HEK293 (cell line): ENCODE measurements at regions not wholly inside any gene's neighbourhood (a gene's known extent, or its start where the extent isn't known, plus 50 kb on each side); places are given as distances from the start of the nearest gene placed in this dataset.
A peak's percentile ranks its signal among the peaks of the same experiment; 100 is the strongest.
"Not testable (repeated sequence)": the region's sequence is repeated elsewhere in the genome, so short reads cannot be mapped to it uniquely, and the experiment has no call there.

ENCODE experiments used
- CTCF ChIA-PET: fragments of 350-600 bp; formaldehyde crosslinking; extraction: SDS; loops from one replicate; lab custom pipeline; 2021; ENCODE audit warnings: antibody characterized with exemption; lab: Yijun Ruan, JAX
- POLR2A ChIA-PET: fragments of 300-600 bp; formaldehyde crosslinking; extraction: SDS; loops from one replicate; lab custom pipeline; 2020; ENCODE audit warnings: antibody characterized with exemption, inconsistent platforms; lab: Yijun Ruan, JAX
- H3K27ac ChIP-seq: fragments of 200-500 bp; sonication (Bioruptor generic); 2 replicates; pipeline ENCODE4 v1.5.1; 2014; ENCODE audit warnings: low read depth, low read length, control low read depth, inconsistent platforms; ENCODE audit errors: extremely low read depth
- H3K36me3 ChIP-seq, 2 experiments: fragments of 200-500 bp in 1 of 2; sonication (Bioruptor generic) in 1 of 2; 1 replicate in 1 of 2; 2 replicates in 1 of 2; pipeline ENCODE4 v1.5.1; 2014 to 2017; ENCODE audit warnings: inconsistent platforms in 2 of 2, low read length in 2 of 2; ENCODE audit not compliant: control insufficient read depth in 2 of 2, insufficient read depth in 1 of 2
- H3K4me1 ChIP-seq: fragments of 200-500 bp; sonication (Bioruptor generic); 2 replicates; pipeline ENCODE4 v1.5.1; 2014; ENCODE audit warnings: mild to moderate bottlenecking, low read length, inconsistent platforms; ENCODE audit not compliant: control insufficient read depth, insufficient read depth
- H3K4me3 ChIP-seq: 2 replicates; pipeline ENCODE4 v1.5.1; 2011; ENCODE audit warnings: low read depth, mild to moderate bottlenecking, control low read depth, low read length, moderate library complexity
- H3K9me3 ChIP-seq: fragments of 200-500 bp; sonication (Bioruptor generic); 2 replicates; pipeline ENCODE4 v1.5.1; 2014; ENCODE audit warnings: low read depth, low read length, inconsistent platforms; ENCODE audit not compliant: control insufficient read depth, insufficient read depth
- OSR2 ChIP-seq: fragments of 450-650 bp; formaldehyde crosslinking; IDR thresholded peaks from 2 replicates; pipeline ENCODE4 v1.5.1; 2016; ENCODE audit warnings: missing biosample characterization, missing genetic modification characterization
- SALL2 ChIP-seq: fragments of 450-650 bp; formaldehyde crosslinking; IDR thresholded peaks from 2 replicates; pipeline ENCODE4 v1.5.0; 2017; ENCODE audit warnings: missing biosample characterization, mild to moderate bottlenecking, missing genetic modification characterization, borderline replicate concordance
- SP7 ChIP-seq: fragments of 450-650 bp; formaldehyde crosslinking; IDR thresholded peaks from 2 replicates; pipeline ENCODE4 v1.5.1; 2016; ENCODE audit warnings: missing biosample characterization, missing genetic modification characterization
- ZNF175 ChIP-seq: fragments of 450-650 bp; formaldehyde crosslinking; IDR thresholded peaks from 2 replicates; pipeline ENCODE4 v1.5.1; 2016; ENCODE audit warnings: missing biosample characterization, missing genetic modification characterization
- ZNF248 ChIP-seq: fragments of 450-650 bp; formaldehyde crosslinking; IDR thresholded peaks from 2 replicates; pipeline ENCODE4 v1.5.1; 2017; ENCODE audit warnings: missing biosample characterization, missing genetic modification characterization
- ZNF302 ChIP-seq: fragments of 450-650 bp; formaldehyde crosslinking; IDR thresholded peaks from 2 replicates; pipeline ENCODE4 v1.5.1; 2016; ENCODE audit warnings: missing biosample characterization, missing genetic modification characterization, low read depth
- ZNF354C ChIP-seq: fragments of 450-650 bp; formaldehyde crosslinking; IDR thresholded peaks from 2 replicates; pipeline ENCODE4 v1.5.1; 2016; ENCODE audit warnings: missing biosample characterization, missing genetic modification characterization, low read depth, borderline replicate concordance
- ZNF560 ChIP-seq: fragments of 450-650 bp; formaldehyde crosslinking; IDR thresholded peaks from 2 replicates; pipeline ENCODE4 v1.5.1; 2017; ENCODE audit warnings: missing biosample characterization, missing genetic modification characterization, borderline replicate concordance
- ZNF571 ChIP-seq: fragments of 450-650 bp; formaldehyde crosslinking; IDR thresholded peaks from 2 replicates; pipeline ENCODE4 v1.5.0; 2017; ENCODE audit warnings: missing biosample characterization, missing genetic modification characterization
- ZNF600 ChIP-seq: fragments of 450-650 bp; formaldehyde crosslinking; IDR thresholded peaks from 2 replicates; pipeline ENCODE4 v1.5.1; 2016; ENCODE audit warnings: missing biosample characterization, missing genetic modification characterization
- ZNF621 ChIP-seq: fragments of 450-650 bp; formaldehyde crosslinking; IDR thresholded peaks from 2 replicates; pipeline ENCODE4 v1.5.1; 2017; ENCODE audit warnings: missing biosample characterization, missing genetic modification characterization
- ZNF624 ChIP-seq: fragments of 450-650 bp; formaldehyde crosslinking; IDR thresholded peaks from 2 replicates; pipeline ENCODE4 v1.5.1; 2017; ENCODE audit warnings: missing biosample characterization, missing genetic modification characterization
- ZNF658 ChIP-seq: fragments of 450-650 bp; formaldehyde crosslinking; IDR thresholded peaks from 2 replicates; pipeline ENCODE4; 2016; ENCODE audit warnings: missing biosample characterization, missing genetic modification characterization
- ZNF785 ChIP-seq: fragments of 450-650 bp; formaldehyde crosslinking; IDR thresholded peaks from 2 replicates; pipeline ENCODE4 v1.5.1; 2016; ENCODE audit warnings: missing biosample characterization, missing genetic modification characterization
- TF ChIP-seq, protein P1 (sequence below): fragments of 450-650 bp; formaldehyde crosslinking; IDR thresholded peaks from 2 replicates; pipeline ENCODE4 v1.5.1; 2017; ENCODE audit warnings: missing biosample characterization, missing genetic modification characterization
- TF ChIP-seq, protein P2 (sequence below): fragments of 450-650 bp; formaldehyde crosslinking; IDR thresholded peaks from 2 replicates; pipeline ENCODE4; 2016; ENCODE audit warnings: missing biosample characterization, missing genetic modification characterization

- Histone ChIP-seq H3K27ac (no peak overlapping the region), H3K36me3 (no peaks in the 10 kb centered on the region), H3K4me3 (no peak overlapping the region), H3K4me1 (no peaks in the 10 kb centered on the region), H3K9me3 (no peaks in the 10 kb centered on the region)
- ChIA-PET POLR2A (no interaction called here), CTCF (no interaction called here)
- TF ChIP-seq ZNF621 (tag by site-specific recombination) (no peak), ZNF624 (tag by site-specific recombination) (no peak)
These were observed 271.0 kb upstream of the CBLB start for GRCh38 chr3:106139826-106140225.

DNA sequence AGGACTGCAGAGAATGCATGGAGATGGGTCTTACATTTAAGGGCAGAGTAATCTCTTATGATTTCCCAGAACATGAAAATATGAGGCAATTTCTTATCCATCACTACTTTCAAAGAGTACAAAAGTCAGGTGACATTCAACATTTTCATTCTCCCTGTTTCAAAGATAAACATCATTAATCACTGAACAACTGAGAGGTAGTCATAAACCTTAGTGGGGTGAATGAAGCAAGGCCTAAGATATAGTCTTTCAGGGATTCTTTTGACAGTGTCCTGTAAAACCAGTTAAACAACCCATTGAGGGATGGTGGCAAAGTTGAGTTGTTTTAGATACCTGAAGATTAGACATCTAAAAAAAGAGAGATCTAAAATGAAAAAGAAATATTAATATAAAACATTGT lies 271.6 kb upstream of the CBLB start:
- H3K36me3 ChIP-seq, result no peaks in the 10 kb centered on the region
- CTCF ChIA-PET, result no interaction called here
- H3K27ac ChIP-seq, result no peak overlapping the region
- no peak for TF ChIP-seq ZNF354C (tag by site-specific recombination)
- no peak for TF ChIP-seq ZNF571 (tag by site-specific recombination)
- TF ChIP-seq, protein P1, sequence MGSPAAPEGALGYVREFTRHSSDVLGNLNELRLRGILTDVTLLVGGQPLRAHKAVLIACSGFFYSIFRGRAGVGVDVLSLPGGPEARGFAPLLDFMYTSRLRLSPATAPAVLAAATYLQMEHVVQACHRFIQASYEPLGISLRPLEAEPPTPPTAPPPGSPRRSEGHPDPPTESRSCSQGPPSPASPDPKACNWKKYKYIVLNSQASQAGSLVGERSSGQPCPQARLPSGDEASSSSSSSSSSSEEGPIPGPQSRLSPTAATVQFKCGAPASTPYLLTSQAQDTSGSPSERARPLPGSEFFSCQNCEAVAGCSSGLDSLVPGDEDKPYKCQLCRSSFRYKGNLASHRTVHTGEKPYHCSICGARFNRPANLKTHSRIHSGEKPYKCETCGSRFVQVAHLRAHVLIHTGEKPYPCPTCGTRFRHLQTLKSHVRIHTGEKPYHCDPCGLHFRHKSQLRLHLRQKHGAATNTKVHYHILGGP (tag by site-specific recombination), result peak; percentile 47; the same call in 1 of the 2 replicates
- no peak for TF ChIP-seq ZNF560 (tag by site-specific recombination)
- no peak for TF ChIP-seq ZNF175 (tag by site-specific recombination)
- TF ChIP-seq SP7 (tag by site-specific recombination), result no peak
- no peaks in the 10 kb centered on the region for H3K9me3 ChIP-seq
- H3K4me3 ChIP-seq, result no peak overlapping the region
- POLR2A ChIA-PET, result no interaction called here
- H3K4me1 ChIP-seq, result no peaks in the 10 kb centered on the region

- Histone ChIP-seq H3K9me3 (no peaks in the 10 kb centered on the region), H3K4me3 (no peak overlapping the region), H3K27ac (no peak overlapping the region), H3K36me3 (no peaks in the 10 kb centered on the region), H3K4me1 (no peaks in the 10 kb centered on the region)
- TF ChIP-seq, protein P2, sequence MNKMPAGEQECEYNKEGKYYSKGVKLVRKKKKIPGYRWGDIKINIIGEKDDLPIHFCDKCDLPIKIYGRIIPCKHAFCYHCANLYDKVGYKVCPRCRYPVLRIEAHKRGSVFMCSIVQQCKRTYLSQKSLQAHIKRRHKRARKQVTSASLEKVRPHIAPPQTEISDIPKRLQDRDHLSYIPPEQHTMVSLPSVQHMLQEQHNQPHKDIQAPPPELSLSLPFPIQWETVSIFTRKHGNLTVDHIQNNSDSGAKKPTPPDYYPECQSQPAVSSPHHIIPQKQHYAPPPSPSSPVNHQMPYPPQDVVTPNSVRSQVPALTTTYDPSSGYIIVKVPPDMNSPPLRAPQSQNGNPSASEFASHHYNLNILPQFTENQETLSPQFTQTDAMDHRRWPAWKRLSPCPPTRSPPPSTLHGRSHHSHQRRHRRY (tag by site-specific recombination), result no peak
- TF ChIP-seq OSR2 (tag by site-specific recombination) (no peak), ZNF600 (tag by site-specific recombination) (no peak), ZNF658 (tag by site-specific recombination) (no peak), ZNF248 (tag by site-specific recombination) (no peak), SALL2 (tag by site-specific recombination) (no peak), ZNF302 (no peak), ZNF785 (tag by site-specific recombination) (no peak)
- ChIA-PET CTCF (no interaction called here), POLR2A (no interaction called here)
These were observed 275.2 kb upstream of the CBLB start for GRCh38 chr3:106144030-106144429.

GRCh38 chr3:106148440-106149082 lies 279.7 kb upstream of the CBLB start:
- H3K4me3 ChIP-seq, H3K27ac ChIP-seq, H3K4me1 ChIP-seq, H3K9me3 ChIP-seq, POLR2A ChIA-PET, H3K36me3 ChIP-seq: not testable (repeated sequence)
- CTCF ChIA-PET, result interaction anchor here (0.6 kb wide), 1 partner anchor 491 kb away, joined by 4 read pairs; no protein-coding TSS in a partner anchor
